Breast epithelium (tissue), 3 donors: ENCODE measurements at regions not wholly inside any gene's neighbourhood (a gene's known extent, or its start where the extent isn't known, plus 50 kb on each side); places are given as distances from the start of the nearest gene placed in this dataset.

ENCODE experiments used
- CTCF ChIP-seq, 3 donors: fragments of 450-650 bp; IDR thresholded peaks; one replicate each; pipeline ENCODE4 v1.5.1; 2016 to 2017; ENCODE audit warnings: antibody characterized with exemption in 3 of 3, mild to moderate bottlenecking in 3 of 3, moderate library complexity in 3 of 3
- POLR2A ChIP-seq: fragments of 450-650 bp; IDR thresholded peaks from one replicate; pipeline ENCODE4 v1.6.1; 2016; ENCODE audit warnings: antibody characterized with exemption, mild to moderate bottlenecking, moderate library complexity

- no peak for TF ChIP-seq CTCF (IDR thresholded peaks at IDR 0.05)
- TF ChIP-seq POLR2A = no peak
These were observed 393.6 kb upstream of the GOLIM4 start for GRCh38 chr3:168489301-168489700.
